ENCODE measurements at regions not wholly inside any gene's neighbourhood (a gene's known extent, or its start where the extent isn't known, plus 50 kb on each side); places are given as distances from the start of the nearest gene placed in this dataset.

DNA sequence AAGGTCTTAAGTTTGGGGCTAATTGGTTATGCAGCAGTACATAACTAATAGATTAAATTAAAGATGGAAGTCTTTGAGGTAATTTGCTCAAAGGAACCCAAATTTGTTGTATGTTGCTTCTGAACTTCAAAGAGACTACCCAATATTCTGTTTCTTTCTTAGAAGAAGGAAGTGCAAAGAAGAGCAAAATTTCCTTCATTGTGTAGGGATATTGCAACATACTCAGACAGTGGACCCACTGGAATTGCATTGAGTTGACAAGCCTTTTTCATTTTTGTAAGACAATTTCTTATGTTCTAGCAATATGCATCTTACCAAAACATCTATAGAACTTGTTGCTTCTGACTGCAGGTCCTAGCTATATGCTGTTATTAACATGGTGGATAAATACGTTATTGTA, 527.8 kb downstream of the SH2D4B start:
- TF ChIP-seq CREB1 (IDR thresholded peaks at IDR 0.05; ENCODE audit: low read depth) (no peak), TEAD4 (IDR thresholded peaks at IDR 0.05) (no peak), YY1 (IDR thresholded peaks at IDR 0.05; ENCODE audit: low read depth) (no peak), EGR1 (IDR thresholded peaks at IDR 0.05) (no peak), NFIC (IDR thresholded peaks at IDR 0.05) (no peak), ZBTB7A (IDR thresholded peaks at IDR 0.05; ENCODE audit: low read depth) (no peak)
- TF ChIP-seq, protein P1, sequence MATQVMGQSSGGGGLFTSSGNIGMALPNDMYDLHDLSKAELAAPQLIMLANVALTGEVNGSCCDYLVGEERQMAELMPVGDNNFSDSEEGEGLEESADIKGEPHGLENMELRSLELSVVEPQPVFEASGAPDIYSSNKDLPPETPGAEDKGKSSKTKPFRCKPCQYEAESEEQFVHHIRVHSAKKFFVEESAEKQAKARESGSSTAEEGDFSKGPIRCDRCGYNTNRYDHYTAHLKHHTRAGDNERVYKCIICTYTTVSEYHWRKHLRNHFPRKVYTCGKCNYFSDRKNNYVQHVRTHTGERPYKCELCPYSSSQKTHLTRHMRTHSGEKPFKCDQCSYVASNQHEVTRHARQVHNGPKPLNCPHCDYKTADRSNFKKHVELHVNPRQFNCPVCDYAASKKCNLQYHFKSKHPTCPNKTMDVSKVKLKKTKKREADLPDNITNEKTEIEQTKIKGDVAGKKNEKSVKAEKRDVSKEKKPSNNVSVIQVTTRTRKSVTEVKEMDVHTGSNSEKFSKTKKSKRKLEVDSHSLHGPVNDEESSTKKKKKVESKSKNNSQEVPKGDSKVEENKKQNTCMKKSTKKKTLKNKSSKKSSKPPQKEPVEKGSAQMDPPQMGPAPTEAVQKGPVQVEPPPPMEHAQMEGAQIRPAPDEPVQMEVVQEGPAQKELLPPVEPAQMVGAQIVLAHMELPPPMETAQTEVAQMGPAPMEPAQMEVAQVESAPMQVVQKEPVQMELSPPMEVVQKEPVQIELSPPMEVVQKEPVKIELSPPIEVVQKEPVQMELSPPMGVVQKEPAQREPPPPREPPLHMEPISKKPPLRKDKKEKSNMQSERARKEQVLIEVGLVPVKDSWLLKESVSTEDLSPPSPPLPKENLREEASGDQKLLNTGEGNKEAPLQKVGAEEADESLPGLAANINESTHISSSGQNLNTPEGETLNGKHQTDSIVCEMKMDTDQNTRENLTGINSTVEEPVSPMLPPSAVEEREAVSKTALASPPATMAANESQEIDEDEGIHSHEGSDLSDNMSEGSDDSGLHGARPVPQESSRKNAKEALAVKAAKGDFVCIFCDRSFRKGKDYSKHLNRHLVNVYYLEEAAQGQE (IDR thresholded peaks at IDR 0.05; ENCODE audit: low read depth): no peak
- TF ChIP-seq, protein P2, sequence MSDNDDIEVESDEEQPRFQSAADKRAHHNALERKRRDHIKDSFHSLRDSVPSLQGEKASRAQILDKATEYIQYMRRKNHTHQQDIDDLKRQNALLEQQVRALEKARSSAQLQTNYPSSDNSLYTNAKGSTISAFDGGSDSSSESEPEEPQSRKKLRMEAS (IDR thresholded peaks at IDR 0.05): no peak

DNA sequence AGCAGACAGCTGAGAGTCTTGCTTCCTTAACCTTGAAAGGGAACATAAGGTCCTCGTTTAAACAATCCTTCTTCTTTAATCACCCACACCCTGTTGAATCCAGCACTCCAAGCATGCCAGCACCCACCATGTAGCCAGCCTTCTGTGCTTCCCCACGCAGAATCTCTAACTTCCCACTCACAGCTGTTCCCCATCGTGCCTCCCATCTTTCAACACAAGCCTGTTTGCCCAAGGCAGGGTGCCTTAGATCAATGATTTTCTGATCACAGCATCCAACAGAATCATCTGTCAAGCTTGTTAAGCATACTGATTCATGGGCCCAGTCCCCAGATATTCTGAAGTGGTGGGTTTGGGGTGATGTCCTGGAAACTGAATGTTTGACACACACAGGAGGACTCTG, 530.8 kb downstream of the SH2D4B start:
- no peak for TF ChIP-seq EGR1 (IDR thresholded peaks at IDR 0.05)
- no peak for TF ChIP-seq CEBPB (IDR thresholded peaks at IDR 0.05)
- TF ChIP-seq CREB1 (IDR thresholded peaks at IDR 0.05; ENCODE audit: low read depth): no peak
- TF ChIP-seq, protein P3, sequence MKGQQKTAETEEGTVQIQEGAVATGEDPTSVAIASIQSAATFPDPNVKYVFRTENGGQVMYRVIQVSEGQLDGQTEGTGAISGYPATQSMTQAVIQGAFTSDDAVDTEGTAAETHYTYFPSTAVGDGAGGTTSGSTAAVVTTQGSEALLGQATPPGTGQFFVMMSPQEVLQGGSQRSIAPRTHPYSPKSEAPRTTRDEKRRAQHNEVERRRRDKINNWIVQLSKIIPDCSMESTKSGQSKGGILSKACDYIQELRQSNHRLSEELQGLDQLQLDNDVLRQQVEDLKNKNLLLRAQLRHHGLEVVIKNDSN (IDR thresholded peaks at IDR 0.05): no peak
- no peak for TF ChIP-seq FOXM1 (IDR thresholded peaks at IDR 0.05; ENCODE audit: borderline replicate concordance, low read depth)
- TF ChIP-seq YY1 (IDR thresholded peaks at IDR 0.05; ENCODE audit: low read depth): no peak
- no peak for TF ChIP-seq TEAD4 (IDR thresholded peaks at IDR 0.05)
- no peak for TF ChIP-seq NFIC (IDR thresholded peaks at IDR 0.05)
- TF ChIP-seq, protein P2 (IDR thresholded peaks at IDR 0.05): no peak
- no peak for TF ChIP-seq ZBTB7A (IDR thresholded peaks at IDR 0.05; ENCODE audit: low read depth)
- no peak for TF ChIP-seq TCF12 (IDR thresholded peaks at IDR 0.05; ENCODE audit: low read depth)
- no peak for TF ChIP-seq EP300 (IDR thresholded peaks at IDR 0.05; ENCODE audit: borderline replicate concordance)

DNA sequence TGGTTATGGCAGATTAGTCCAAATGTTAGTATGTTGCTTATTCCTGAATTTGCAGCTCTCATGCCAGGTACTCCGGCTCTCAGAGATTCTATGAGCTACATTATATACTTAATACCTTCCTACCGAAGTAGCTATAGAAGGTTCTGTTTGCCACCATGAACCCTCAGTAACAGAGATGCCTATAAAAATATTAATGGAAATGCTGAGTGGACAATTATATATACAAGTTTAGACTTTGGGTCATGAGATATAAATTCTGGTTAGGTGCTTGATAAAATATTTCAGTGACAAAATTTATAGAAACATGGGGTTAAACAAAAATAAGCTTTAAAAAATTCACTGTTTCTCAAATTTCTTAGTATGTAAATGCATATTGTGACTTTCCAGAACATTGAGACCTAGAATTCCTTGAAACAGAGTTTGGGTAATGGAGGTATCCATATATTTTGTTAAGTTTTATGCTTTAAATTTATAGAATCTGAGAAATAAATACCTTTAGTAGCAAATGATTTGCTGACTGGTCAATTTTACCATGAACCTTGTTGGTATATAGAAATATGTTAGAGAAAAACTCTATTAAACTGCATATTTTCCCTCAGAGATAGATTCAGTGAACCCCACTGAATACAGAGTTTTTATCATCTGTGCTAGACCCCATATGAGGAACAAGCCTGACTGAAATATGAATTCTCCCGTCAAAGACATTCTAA, 533.5 kb downstream of the SH2D4B start:
- TF ChIP-seq TAF1 (IDR thresholded peaks at IDR 0.05; ENCODE audit: low read depth) (no peak), EP300 (IDR thresholded peaks at IDR 0.05; ENCODE audit: borderline replicate concordance) (no peak), CREB1 (IDR thresholded peaks at IDR 0.05; ENCODE audit: low read depth) (no peak), NFIC (IDR thresholded peaks at IDR 0.05) (no peak), TCF12 (IDR thresholded peaks at IDR 0.05; ENCODE audit: low read depth) (no peak), YY1 (IDR thresholded peaks at IDR 0.05; ENCODE audit: low read depth) (no peak), TEAD4 (IDR thresholded peaks at IDR 0.05) (no peak), ZBTB7A (IDR thresholded peaks at IDR 0.05; ENCODE audit: low read depth) (no peak), RAD21 (IDR thresholded peaks at IDR 0.05; ENCODE audit: low read depth) (no peak)
- TF ChIP-seq, protein P3 (IDR thresholded peaks at IDR 0.05): no peak

DNA sequence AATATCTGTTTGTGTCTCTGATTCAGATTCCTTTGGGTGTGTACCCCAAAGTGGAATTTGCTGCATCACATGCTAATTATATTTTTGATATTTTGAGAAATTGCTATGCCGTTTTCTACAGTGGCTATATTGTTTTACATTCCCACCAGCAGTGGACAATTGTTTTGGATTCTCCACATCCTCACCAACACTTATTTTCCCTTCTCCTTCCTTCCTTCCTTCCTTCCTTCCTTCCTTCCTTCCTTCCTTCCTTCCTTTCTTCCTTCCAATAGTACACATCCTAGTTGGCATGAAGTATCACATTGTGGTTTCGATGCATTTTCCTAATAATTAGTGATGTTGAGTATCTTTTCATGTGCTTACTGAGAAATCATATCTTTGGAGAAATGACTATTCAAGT, 535.5 kb downstream of the SH2D4B start:
- TF ChIP-seq YY1 (IDR thresholded peaks at IDR 0.05; ENCODE audit: low read depth): no peak
- TF ChIP-seq NFIC (IDR thresholded peaks at IDR 0.05): no peak
- no peak for TF ChIP-seq CREB1 (IDR thresholded peaks at IDR 0.05; ENCODE audit: low read depth)
- no peak for TF ChIP-seq TEAD4 (IDR thresholded peaks at IDR 0.05)
- no peak for TF ChIP-seq EP300 (IDR thresholded peaks at IDR 0.05; ENCODE audit: borderline replicate concordance)
- no peak for TF ChIP-seq TCF12 (IDR thresholded peaks at IDR 0.05; ENCODE audit: low read depth)
- TF ChIP-seq, protein P1 (IDR thresholded peaks at IDR 0.05; ENCODE audit: low read depth): no peak
- no peak for TF ChIP-seq FOXM1 (IDR thresholded peaks at IDR 0.05; ENCODE audit: borderline replicate concordance, low read depth)
- no peak for TF ChIP-seq ZBTB7A (IDR thresholded peaks at IDR 0.05; ENCODE audit: low read depth)
- TF ChIP-seq TAF1 (IDR thresholded peaks at IDR 0.05; ENCODE audit: low read depth): no peak
- TF ChIP-seq, protein P3 (IDR thresholded peaks at IDR 0.05): no peak
- TF ChIP-seq CEBPB (IDR thresholded peaks at IDR 0.05): no peak
- TF ChIP-seq, protein P2 (IDR thresholded peaks at IDR 0.05): no peak
- no peak for TF ChIP-seq EGR1 (IDR thresholded peaks at IDR 0.05)
- TF ChIP-seq RAD21 (IDR thresholded peaks at IDR 0.05; ENCODE audit: low read depth): no peak

Measured in Ishikawa (cell line).